ENCODE measurements at regions not wholly inside any gene's neighbourhood (a gene's known extent, or its start where the extent isn't known, plus 50 kb on each side); places are given as distances from the start of the nearest gene placed in this dataset.

DNA sequence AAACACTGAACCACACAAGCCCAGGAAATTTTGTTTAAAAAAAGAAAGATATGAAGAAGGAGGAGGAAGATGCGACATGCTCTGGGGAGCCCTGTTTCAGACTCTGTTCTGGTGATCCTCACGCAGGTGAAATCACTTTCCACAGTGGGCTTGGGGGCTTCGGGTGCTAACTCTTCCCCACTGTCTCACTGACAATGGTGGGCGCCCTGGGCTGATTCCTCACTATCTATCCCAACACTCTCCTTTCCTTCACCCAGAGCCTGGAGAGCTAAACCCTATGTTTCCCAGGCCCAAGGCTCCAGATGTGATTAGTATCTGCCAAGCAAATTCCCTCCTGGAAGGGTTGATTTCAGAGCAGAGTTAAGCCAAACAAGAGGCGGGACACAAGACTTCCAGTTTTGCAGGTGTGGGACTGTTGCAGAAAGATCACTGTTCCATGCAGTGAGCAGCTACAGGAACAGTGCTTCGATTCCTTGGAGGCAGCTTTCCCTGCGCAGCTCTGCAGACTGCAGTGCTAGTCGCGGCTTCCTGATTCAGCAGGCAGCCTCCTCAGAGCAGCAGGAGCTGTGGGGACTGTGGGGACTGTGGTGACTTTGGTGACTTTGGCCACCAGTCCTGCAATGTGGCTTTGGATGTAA lies 168.3 kb downstream of the RHOU start:
- TF ChIP-seq Cebpa-rat (IDR thresholded peaks at IDR 0.05): no peak
- peaks cover 4 to 32% (median 28%) of the 10 kb centered on the region in 10 experiments for H3K4me1 ChIP-seq
- H3K27me3 ChIP-seq: no peaks in the 10 kb centered on the region
- H3K4me3 ChIP-seq: no peak overlapping the region
- peaks cover 0 to 8% (median 4%) of the 10 kb centered on the region in 11 experiments; a peak in 6 of 22 replicates for H3K9me3 ChIP-seq (replicated peaks in 1 of 11)
- no peaks in the 10 kb centered on the region for H3K36me3 ChIP-seq
- no peaks in the 10 kb centered on the region for H4K20me1 ChIP-seq
- no peak overlapping the region for H3K27ac ChIP-seq
- no peak overlapping the region for H3K9ac ChIP-seq
- peak overlapping the region in 10 of 11 experiments; percentile 4 to 69 (median 54); a peak in 18 of 22 replicates for H3K4me2 ChIP-seq

DNA sequence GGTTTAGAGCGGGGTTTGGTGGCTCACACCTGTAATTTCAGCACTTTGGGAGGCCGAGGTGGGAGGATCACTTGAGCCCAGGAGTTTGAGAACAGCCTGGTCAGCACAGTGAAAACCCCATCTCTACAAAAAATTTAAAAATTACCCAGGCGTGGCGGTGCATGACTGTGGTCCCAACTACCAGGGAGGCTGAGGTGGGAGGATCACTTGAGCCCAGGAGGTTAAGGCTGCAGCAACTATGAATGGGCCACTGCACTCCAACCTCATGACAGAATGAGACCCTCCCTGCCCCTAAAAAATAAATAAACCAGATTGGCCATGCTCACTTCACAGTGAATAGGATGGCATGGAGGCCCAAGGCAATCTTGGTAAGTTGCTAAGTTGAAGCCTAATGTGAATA lies 168.9 kb downstream of the RHOU start:
- H3K9ac ChIP-seq: no peak overlapping the region
- no peaks in the 10 kb centered on the region for H3K27me3 ChIP-seq
- no peak for TF ChIP-seq Cebpa-rat (IDR thresholded peaks at IDR 0.05)
- H3K4me1 ChIP-seq: peaks cover 0 to 31% (median 28%) of the 10 kb centered on the region in 10 experiments; a peak in 17 of 20 replicates
- peak overlapping the region in 9 of 11 experiments; percentile 4 to 69 (median 56); a peak in 16 of 22 replicates for H3K4me2 ChIP-seq
- H3K27ac ChIP-seq: no peak overlapping the region
- H3K4me3 ChIP-seq: no peak overlapping the region
- peaks cover 0 to 9% (median 5%) of the 10 kb centered on the region in 11 experiments; a peak in 6 of 22 replicates for H3K9me3 ChIP-seq (replicated peaks in 1 of 11)
- no peaks in the 10 kb centered on the region for H3K36me3 ChIP-seq
- H4K20me1 ChIP-seq: no peaks in the 10 kb centered on the region

DNA sequence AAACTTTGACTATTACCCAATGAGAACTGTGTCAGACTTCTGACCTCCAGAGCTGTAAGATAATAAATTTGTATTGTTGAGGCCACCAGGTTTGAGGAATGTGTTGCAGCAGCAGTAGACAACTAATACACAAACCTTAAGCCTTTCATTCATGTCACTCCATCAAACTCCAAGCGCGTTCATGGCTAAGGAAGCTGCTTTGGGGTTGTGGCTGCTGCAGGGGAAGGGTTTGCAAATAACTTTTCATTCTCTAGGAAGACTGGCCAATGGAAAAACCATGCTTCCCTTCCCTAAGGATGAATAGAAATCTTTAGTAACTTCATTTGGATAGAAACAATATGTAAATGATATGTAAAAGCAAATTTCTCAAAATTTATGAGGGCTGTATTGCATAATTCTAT lies 170.4 kb downstream of the RHOU start:
- H3K9ac ChIP-seq: no peak overlapping the region
- no peak for TF ChIP-seq Cebpa-rat (IDR thresholded peaks at IDR 0.05)
- H3K27me3 ChIP-seq: no peaks in the 10 kb centered on the region
- H3K27ac ChIP-seq: no peak overlapping the region
- H4K20me1 ChIP-seq: no peaks in the 10 kb centered on the region
- peaks cover 0 to 31% (median 28%) of the 10 kb centered on the region in 10 experiments; a peak in 17 of 20 replicates for H3K4me1 ChIP-seq
- H3K4me2 ChIP-seq: peak overlapping the region in 10 of 11 experiments; percentile 23 to 74 (median 64); a peak in 16 of 22 replicates
- peaks cover 0 to 9% (median 5%) of the 10 kb centered on the region in 11 experiments; a peak in 6 of 22 replicates for H3K9me3 ChIP-seq (replicated peaks in 1 of 11)
- H3K4me3 ChIP-seq: no peak overlapping the region
- H3K36me3 ChIP-seq: no peaks in the 10 kb centered on the region

DNA sequence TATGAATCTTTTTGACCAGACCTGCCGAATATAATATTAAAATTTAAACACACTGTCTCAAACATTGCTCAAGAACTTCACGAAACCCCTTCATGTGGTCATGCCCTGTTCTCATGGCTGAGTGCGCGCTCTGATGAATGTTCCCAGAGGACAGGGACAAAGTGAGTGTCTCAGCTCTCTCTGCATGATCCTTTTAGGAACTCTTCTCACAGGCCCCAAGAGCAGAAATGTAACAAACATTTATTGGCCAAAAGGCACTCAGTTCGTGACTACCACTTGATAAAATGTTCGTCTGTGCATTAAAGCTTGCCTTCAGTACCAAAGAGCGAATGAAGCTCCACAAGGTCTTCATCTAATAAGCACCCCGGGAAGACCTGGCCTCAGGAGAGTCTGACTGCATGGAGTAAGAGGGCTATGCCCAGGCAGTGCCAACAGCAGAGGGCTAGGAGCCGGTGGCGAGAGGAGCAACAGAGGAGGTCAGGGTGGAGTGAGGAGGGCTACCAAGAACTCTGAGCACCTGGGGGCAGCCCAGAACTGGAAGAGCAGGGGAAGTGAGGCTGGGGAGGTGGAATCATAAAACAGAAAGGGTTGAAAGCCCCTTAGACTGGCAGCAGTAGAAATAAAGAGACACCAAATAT lies 171.1 kb downstream of the RHOU start:
- Histone ChIP-seq H3K4me1 (peaks cover 0 to 31% (median 28%) of the 10 kb centered on the region in 10 experiments; a peak in 17 of 20 replicates), H4K20me1 (no peaks in the 10 kb centered on the region), H3K9me3 (replicated peaks in 1 of 11) (peaks cover 0 to 9% (median 5%) of the 10 kb centered on the region in 11 experiments; a peak in 6 of 22 replicates), H3K36me3 (no peaks in the 10 kb centered on the region), H3K27ac (no peak overlapping the region), H3K27me3 (no peaks in the 10 kb centered on the region), H3K4me3 (no peak overlapping the region), H3K9ac (no peak overlapping the region), H3K4me2 (peak overlapping the region in 10 of 11 experiments; percentile 23 to 74 (median 64); a peak in 19 of 22 replicates)
- TF ChIP-seq Cebpa-rat (IDR thresholded peaks at IDR 0.05): peak in 2 of 11 experiments; percentile 27 to 32; a peak in 1 of 22 replicates

DNA sequence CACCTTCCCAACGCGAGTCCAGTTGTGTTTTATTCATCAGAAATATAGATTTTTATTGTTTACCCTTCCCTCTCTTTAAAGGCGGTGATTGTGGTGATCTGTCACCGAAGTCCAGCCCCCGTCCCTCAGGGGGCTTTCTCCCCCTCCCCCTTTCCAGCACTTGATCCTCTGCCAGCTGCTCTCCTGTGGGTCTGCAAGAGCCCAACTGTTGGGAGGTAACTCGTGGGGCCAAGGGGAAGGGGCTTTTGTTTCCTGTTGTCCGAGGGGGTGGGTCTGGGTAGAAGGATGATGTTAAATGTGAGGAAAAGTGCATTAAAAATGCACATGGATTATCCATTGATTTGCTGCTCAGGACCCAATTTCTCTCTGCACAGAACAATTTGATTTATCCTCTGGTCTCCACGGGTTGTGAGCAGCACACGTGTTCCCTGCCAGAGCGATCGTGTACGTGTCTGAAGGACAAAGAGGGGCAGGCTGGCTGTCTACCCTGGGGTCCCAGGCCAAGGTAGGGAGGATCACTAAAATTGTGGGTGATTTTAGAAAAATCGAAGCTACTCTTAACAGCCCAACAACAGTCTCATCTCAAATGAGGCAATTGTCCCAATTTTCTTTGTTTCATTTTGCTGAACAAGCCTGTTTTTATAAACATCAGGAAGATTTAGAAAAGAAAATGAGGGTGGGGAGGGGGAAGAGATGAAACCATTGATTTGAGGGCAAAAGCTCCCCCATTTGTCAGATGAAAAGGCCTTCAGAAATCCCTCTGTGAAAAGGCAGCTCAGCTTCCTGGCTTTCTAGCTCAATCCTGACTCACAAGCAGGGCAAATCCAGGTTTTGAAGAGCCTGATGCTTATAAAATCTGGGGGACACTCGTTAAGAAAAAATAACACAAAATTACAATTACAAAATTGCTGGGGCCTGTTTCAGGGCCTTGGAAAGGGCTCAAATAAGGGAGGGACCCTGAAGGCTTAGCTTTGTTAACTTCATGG lies 176.2 kb downstream of the RHOU start:
- peaks cover 0 to 7% (median 2%) of the 10 kb centered on the region in 10 experiments; a peak in 16 of 20 replicates for H3K4me1 ChIP-seq
- no peak overlapping the region for H3K4me2 ChIP-seq
- no peaks in the 10 kb centered on the region for H4K20me1 ChIP-seq
- H3K27ac ChIP-seq: no peak overlapping the region
- H3K9me3 ChIP-seq (replicated peaks in 1 of 11): peaks cover 0 to 15% (median 5%) of the 10 kb centered on the region in 11 experiments; a peak in 6 of 22 replicates
- no peaks in the 10 kb centered on the region for H3K27me3 ChIP-seq
- H3K9ac ChIP-seq: no peak overlapping the region
- H3K4me3 ChIP-seq: no peak overlapping the region
- no peak for TF ChIP-seq Cebpa-rat (IDR thresholded peaks at IDR 0.05)
- no peaks in the 10 kb centered on the region for H3K36me3 ChIP-seq

DNA sequence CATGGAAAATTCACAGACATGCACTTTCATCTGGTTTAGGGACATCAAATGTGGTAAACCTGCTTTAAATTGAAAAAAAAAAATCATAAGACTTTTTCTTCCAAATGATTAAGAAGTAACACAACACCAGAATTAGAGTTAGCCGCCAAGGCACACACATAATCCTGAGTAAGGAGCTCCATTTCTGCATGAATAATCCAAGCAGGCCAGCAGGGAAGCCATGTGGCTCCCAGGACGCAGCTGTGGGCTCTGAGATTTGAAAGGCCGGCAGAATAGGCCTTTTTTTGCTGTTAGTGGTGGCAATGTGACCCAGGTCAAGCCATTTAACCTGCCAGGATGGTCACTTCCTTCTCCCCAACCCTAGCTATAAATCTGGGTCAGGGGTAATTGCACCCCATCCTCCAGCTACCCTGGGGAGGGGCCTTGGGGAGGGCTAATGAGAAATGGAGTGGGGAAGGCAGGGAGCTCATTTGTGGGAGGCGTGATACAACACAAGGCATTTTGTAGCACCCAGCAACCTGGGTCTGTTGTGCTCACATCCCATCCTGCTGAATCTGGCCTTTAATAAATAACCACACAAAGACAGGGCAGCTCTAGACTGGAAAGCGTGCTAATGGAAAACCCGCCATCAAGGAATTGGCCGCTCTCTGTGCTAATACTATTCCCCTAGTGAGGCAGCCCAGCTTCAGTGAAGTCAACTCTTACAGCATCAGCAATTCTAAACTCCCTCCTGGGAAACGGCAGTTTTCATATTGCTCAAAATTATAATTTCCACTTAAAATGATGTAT lies 178.5 kb downstream of the RHOU start:
- Histone ChIP-seq H3K27ac (no peak overlapping the region), H3K4me3 (no peak overlapping the region), H3K4me1 (peaks cover 0 to 5% (median 0%) of the 10 kb centered on the region in 10 experiments; a peak in 1 of 20 replicates), H3K9me3 (replicated peaks in 1 of 11) (peaks cover 0 to 6% (median 0%) of the 10 kb centered on the region in 11 experiments; a peak in 1 of 22 replicates), H3K9ac (no peak overlapping the region), H3K27me3 (no peaks in the 10 kb centered on the region), H3K36me3 (no peaks in the 10 kb centered on the region), H4K20me1 (no peaks in the 10 kb centered on the region), H3K4me2 (no peak overlapping the region)
- no peak for TF ChIP-seq Cebpa-rat (IDR thresholded peaks at IDR 0.05)

DNA sequence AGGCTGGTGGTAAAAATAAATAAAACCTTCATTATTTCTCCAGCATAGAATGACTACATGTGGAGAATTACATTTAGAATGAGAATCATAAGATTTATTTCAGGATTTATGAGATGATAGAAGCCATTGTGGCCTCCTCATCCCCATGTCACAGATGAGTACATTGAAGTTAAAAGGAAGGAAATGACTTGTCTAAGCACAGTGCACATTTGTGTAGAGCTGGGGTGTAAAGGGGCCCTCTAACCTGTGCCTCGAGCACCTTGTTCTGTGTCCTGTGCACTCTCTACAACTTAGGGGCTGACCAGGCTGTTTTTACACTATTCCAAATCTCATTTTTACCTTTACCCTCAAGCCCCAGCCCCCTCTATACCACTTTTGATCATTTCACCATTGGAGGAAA lies 179.4 kb downstream of the RHOU start:
- Histone ChIP-seq H3K9ac (no peak overlapping the region), H3K27me3 (no peaks in the 10 kb centered on the region), H3K4me3 (no peak overlapping the region), H3K27ac (no peak overlapping the region), H3K9me3 (replicated peaks in 1 of 11) (0 out of 22 replicates have a peak, but pooled peaks cover 0 to 6% (median 0%) of the 10 kb centered on the region in 11 experiments), H3K4me2 (no peak overlapping the region), H3K36me3 (no peaks in the 10 kb centered on the region), H4K20me1 (no peaks in the 10 kb centered on the region), H3K4me1 (peaks cover 0 to 6% (median 0%) of the 10 kb centered on the region in 10 experiments; a peak in 2 of 20 replicates)
- TF ChIP-seq Cebpa-rat (IDR thresholded peaks at IDR 0.05): no peak

DNA sequence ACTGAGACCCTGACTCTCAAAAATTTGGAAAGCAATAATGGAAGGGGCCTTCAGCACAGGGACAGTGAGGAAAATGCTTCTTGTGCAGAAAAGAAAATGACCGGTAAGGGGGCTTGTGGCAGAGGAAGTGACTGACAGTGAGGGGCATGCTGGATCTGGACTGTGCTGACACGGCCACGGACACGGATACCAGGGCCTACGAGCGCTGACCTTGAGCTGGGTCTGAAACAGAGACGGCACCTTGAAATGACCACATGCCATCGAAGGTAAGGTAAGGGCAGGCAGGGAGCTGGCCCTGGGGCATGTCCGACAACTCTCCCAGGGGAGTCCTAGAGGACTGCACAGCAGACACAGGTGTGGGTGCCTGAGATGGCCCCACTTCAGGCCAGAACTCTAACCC lies 182.1 kb downstream of the RHOU start:
- TF ChIP-seq Cebpa-rat (IDR thresholded peaks at IDR 0.05): no peak

More for the DNA sequence above, 182.1 kb downstream of the RHOU start:
- Histone ChIP-seq H3K27me3 (no peaks in the 10 kb centered on the region), H3K9ac (no peak overlapping the region), H3K4me2 (no peak overlapping the region), H3K9me3 (replicated peaks in 1 of 11) (peaks cover 0 to 20% (median 0%) of the 10 kb centered on the region in 11 experiments; a peak in 3 of 22 replicates), H3K36me3 (no peaks in the 10 kb centered on the region), H4K20me1 (no peaks in the 10 kb centered on the region), H3K4me3 (no peak overlapping the region), H3K4me1 (peaks cover 4 to 30% (median 11%) of the 10 kb centered on the region in 10 experiments; a peak in 10 of 20 replicates), H3K27ac (no peak overlapping the region)
